UCSD-AML1 (cell line): ENCODE measurements at regions not wholly inside any gene's neighbourhood (a gene's known extent, or its start where the extent isn't known, plus 50 kb on each side); places are given as distances from the start of the nearest gene placed in this dataset.

ENCODE experiments used
- DNase-seq: peaks from one replicate; lab custom pipeline; 2025; ENCODE audit not compliant: unreplicated experiment; lab: John Stamatoyannopoulos, UW

- DNase-seq, result no peak
Measured at GRCh38 chr6:26149240-26149639, 62.0 kb downstream of the HFE start.

- DNase-seq, result no peak
Measured at GRCh38 chr6:26152226-26153101, 65.2 kb downstream of the HFE start.

- no peak for DNase-seq
Measured at GRCh38 chr6:26155061-26155930, 68.1 kb downstream of the HFE start.

- peak; percentile 91 for DNase-seq
Measured at GRCh38 chr6:26156105-26156849, 69.0 kb downstream of the HFE start.

- DNase-seq, result no peak
Measured at GRCh38 chr6:26156850-26157250, 69.6 kb downstream of the HFE start.

- peak; percentile 85 for DNase-seq
Measured at GRCh38 chr6:26157251-26158075, 70.2 kb downstream of the HFE start.

- peak; percentile 84 for DNase-seq
Measured at GRCh38 chr6:26158076-26158580, 70.9 kb downstream of the HFE start.

GRCh38 chr6:26158581-26159356, 71.5 kb downstream of the HFE start:
- DNase-seq, result peak; percentile 59

- DNase-seq, result no peak
Measured at GRCh38 chr6:26159357-26160273, 72.4 kb downstream of the HFE start.

- no peak for DNase-seq
Measured at GRCh38 chr6:26161322-26161721, 74.1 kb downstream of the HFE start.

GRCh38 chr6:26162399-26162798, 75.2 kb downstream of the HFE start:
- no peak for DNase-seq

- DNase-seq, result no peak
Measured at GRCh38 chr6:26163427-26164119, 76.3 kb downstream of the HFE start.

GRCh38 chr6:26164120-26164505, 76.9 kb downstream of the HFE start:
- no peak for DNase-seq

- no peak for DNase-seq
Measured at GRCh38 chr6:26165261-26165790, 78.1 kb downstream of the HFE start.

GRCh38 chr6:26170181-26170580, 83.0 kb downstream of the HFE start:
- no peak for DNase-seq

- DNase-seq, result no peak
Measured at GRCh38 chr6:26170951-26171841, 84.0 kb downstream of the HFE start.

GRCh38 chr6:26172608-26172968, 85.4 kb downstream of the HFE start:
- no peak for DNase-seq
